ENCODE measurements at regions not wholly inside any gene's neighbourhood (a gene's known extent, or its start where the extent isn't known, plus 50 kb on each side); places are given as distances from the start of the nearest gene placed in this dataset.

DNA sequence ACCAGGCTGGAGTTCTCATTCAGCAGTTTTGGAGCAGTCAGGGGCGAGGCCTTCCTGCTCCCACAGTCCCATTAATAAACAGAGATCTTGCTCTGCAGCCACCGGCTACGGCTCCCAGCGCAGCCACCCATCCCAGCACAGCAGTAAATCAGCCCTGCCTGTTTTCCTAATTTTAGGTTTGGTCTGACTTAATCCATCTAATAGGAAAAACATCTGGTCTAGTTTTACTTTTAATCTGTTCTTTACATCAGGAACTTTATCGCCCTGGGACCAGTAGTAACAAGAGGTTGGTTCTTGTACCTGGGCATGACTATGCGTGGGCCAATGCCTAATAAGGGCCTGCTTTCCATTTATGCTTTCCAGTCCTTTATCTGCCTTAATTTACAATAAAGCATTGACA, 264.0 kb upstream of the DPH6 start:
- H3K4me3 ChIP-seq (ENCODE audit: low read depth, low read length), result no peak overlapping the region
- TF ChIP-seq, protein P1, sequence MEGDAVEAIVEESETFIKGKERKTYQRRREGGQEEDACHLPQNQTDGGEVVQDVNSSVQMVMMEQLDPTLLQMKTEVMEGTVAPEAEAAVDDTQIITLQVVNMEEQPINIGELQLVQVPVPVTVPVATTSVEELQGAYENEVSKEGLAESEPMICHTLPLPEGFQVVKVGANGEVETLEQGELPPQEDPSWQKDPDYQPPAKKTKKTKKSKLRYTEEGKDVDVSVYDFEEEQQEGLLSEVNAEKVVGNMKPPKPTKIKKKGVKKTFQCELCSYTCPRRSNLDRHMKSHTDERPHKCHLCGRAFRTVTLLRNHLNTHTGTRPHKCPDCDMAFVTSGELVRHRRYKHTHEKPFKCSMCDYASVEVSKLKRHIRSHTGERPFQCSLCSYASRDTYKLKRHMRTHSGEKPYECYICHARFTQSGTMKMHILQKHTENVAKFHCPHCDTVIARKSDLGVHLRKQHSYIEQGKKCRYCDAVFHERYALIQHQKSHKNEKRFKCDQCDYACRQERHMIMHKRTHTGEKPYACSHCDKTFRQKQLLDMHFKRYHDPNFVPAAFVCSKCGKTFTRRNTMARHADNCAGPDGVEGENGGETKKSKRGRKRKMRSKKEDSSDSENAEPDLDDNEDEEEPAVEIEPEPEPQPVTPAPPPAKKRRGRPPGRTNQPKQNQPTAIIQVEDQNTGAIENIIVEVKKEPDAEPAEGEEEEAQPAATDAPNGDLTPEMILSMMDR (conservative IDR thresholded peaks at IDR 0.05; ENCODE audit: low read depth, low read length), result no peak
- no peak for DNase-seq (ENCODE audit: low read depth)

DNA sequence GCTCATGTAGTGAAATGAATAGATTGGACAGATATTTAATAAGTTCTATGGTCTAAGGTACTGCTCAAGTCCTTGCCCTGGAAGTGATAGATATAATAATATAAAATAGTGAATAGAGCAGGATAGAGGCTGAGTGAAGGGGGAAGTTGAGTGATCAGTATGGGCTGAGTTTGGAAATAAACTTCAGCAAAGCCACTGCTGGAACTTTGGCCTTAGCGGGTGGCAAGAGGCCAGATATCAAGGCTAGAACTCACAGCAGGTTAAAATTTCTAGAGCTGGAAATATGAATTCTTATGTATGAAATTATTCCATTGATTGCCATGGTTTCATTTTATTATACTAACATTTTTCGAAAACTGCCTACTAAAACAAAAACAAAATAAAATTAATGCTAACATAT, 267.6 kb upstream of the DPH6 start:
- no peak for DNase-seq (ENCODE audit: low read depth)

DNA sequence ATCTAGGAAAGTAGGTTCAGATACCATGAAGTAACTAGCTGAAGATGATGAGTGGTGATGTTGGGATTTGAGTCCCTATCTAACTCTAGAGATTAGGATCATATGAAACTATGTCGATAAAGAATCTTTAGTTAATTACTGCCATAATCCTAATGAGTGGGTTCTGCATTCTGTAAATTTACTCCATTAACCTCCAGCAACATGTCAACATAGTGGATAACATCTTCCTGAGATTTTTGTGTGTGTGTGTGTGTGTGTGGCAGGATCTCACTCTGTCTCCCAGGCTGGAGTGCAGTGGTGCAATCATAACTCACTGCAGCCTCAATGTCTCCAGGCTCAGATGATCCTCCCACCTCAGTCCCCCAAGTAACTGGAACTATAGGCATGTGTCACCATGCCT, 272.9 kb upstream of the DPH6 start:
- no peak overlapping the region for H3K4me3 ChIP-seq (ENCODE audit: low read depth, low read length)
- DNase-seq (ENCODE audit: low read depth), result no peak
- TF ChIP-seq, protein P1 (conservative IDR thresholded peaks at IDR 0.05; ENCODE audit: low read depth, low read length), result no peak

More for the DNA sequence above, 267.6 kb upstream of the DPH6 start:
- H3K4me3 ChIP-seq (ENCODE audit: low read depth, low read length), result no peak overlapping the region
- TF ChIP-seq, protein P1 (conservative IDR thresholded peaks at IDR 0.05; ENCODE audit: low read depth, low read length), result no peak

DNA sequence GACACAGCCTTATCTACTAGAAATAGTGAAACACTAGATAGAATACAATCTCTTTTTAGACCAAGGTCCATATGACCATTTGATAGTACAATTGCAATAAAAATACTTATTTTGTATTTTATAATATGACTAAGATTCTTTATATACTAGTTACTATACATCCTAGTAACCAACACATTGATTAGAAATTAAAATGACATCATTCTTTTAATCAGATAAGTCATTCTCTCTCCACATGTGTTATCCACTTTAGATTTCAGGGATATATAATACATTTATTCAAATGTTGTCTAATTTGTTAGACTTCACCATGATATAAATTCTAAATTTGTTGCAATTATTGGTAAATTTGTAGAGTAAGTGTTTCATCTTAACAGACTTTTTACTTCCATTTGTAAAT, 276.2 kb upstream of the DPH6 start:
- TF ChIP-seq, protein P1 (conservative IDR thresholded peaks at IDR 0.05; ENCODE audit: low read depth, low read length), result no peak
- no peak overlapping the region for H3K4me3 ChIP-seq (ENCODE audit: low read depth, low read length)
- DNase-seq (ENCODE audit: low read depth), result no peak

DNA sequence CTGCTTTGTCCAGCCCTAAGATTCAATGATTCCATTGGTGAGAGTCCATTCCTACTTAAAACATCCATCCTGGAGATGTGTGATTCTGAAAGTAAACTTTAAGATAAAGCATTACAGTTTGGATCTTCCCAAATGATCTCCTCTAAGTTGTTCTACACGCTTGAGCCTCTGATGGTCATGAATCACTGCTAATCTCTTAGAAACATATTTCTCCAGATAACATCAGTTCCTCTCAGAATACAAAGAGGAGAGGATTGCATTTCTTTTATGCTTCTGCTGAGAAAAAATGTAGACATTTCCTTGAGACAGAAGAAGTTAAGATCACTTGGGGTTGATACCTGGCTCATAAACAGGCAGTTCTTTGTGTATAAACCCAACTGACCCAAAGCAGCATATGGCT, 281.2 kb upstream of the DPH6 start:
- no peak overlapping the region for H3K4me3 ChIP-seq (ENCODE audit: low read depth, low read length)
- DNase-seq (ENCODE audit: low read depth), result no peak
- TF ChIP-seq, protein P1 (conservative IDR thresholded peaks at IDR 0.05; ENCODE audit: low read depth, low read length), result no peak

DNA sequence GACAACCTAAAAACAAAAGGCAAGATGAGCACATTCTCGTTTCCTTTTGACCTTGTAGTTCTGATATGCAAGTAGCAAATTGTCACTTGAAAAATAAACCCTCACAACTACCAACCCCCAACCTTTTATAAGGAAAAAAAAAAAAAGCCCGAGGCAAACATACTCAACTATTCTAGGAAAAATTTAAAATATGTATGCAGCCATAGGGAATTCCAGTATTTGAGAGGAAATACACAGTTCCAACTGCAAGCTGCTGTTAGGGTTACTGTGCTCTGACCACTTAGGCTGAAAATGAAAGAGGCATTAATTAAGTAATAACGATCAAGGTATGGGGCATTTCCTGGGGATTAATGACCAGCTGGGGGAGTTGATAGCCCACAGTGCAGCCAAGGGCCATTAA, 281.9 kb upstream of the DPH6 start:
- H3K4me3 ChIP-seq (ENCODE audit: low read depth, low read length), result no peak overlapping the region
- TF ChIP-seq, protein P1 (conservative IDR thresholded peaks at IDR 0.05; ENCODE audit: low read depth, low read length), result no peak
- no peak for DNase-seq (ENCODE audit: low read depth)

DNA sequence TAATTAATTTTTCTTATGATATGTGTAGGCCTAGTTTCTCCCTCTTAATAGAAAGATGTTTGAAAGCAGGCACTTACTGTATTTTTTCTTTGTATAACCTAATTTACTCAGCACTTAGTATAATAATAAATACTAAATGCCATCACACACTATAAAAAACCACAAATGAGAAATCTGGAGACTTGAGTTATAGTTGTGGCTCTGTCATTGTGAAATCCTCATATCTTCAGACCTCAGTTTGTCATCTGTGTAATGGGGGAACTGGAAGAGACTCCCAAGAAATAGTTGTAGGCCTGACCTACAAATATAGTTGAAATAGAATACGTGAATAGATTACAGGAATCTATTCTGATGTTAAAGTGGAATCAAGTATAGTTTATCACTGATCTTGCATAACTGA, 287.6 kb upstream of the DPH6 start:
- DNase-seq (ENCODE audit: low read depth), result no peak
- TF ChIP-seq, protein P1 (conservative IDR thresholded peaks at IDR 0.05; ENCODE audit: low read depth, low read length), result no peak
- no peak overlapping the region for H3K4me3 ChIP-seq (ENCODE audit: low read depth, low read length)

All from epithelial cell of proximal tubule (primary cell).